ENCODE measurements at regions not wholly inside any gene's neighbourhood (a gene's known extent, or its start where the extent isn't known, plus 50 kb on each side); places are given as distances from the start of the nearest gene placed in this dataset.
A peak's percentile ranks its signal among the peaks of the same experiment; 100 is the strongest.

DNA sequence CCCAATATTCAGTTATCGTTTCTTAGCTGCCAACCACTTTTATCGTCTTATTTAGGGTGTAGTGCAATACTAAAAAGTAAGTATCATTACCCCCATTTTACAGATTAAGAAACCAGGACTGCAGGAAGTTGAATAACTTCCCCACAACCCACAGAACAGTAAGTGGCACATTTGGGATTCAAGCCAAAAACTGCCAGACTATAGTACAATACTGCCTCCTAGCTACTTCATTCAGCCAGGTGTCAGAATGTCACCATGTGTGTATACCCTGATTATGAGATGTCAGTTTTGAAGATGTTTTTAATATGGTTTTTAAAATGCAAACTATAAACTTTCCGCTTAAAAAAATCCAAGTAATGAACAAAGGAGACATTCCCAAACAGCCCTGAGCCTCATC, 74.2 kb upstream of the PROK2 start:
- H3K27me3 ChIP-seq (replicated peaks; ENCODE audit: control insufficient read depth, insufficient read depth, low read length) = peaks cover 1% of the 10 kb centered on the region
- H3K4me3 ChIP-seq (replicated peaks; ENCODE audit: low read depth, low read length) = no peak overlapping the region
- no peaks in the 10 kb centered on the region for H3K36me3 ChIP-seq (ENCODE audit: control insufficient read depth, insufficient read depth, low read length)
- peak; percentile 50 for TF ChIP-seq CTCF (IDR thresholded peaks at IDR 0.05; ENCODE audit: insufficient read depth, low read length, poor library complexity, severe bottlenecking)
- DNase-seq (ENCODE audit: extremely low read depth, insufficient read length) = no peak

- TF ChIP-seq CTCF (IDR thresholded peaks at IDR 0.05; ENCODE audit: insufficient read depth, low read length, poor library complexity, severe bottlenecking) = no peak
- no peak for DNase-seq (ENCODE audit: extremely low read depth, insufficient read length)
- Histone ChIP-seq H3K36me3 (ENCODE audit: control insufficient read depth, insufficient read depth, low read length) (no peaks in the 10 kb centered on the region), H3K27me3 (replicated peaks; ENCODE audit: control insufficient read depth, insufficient read depth, low read length) (peaks cover 1% of the 10 kb centered on the region), H3K4me3 (replicated peaks; ENCODE audit: low read depth, low read length) (no peak overlapping the region)
These were observed 73.7 kb upstream of the PROK2 start for GRCh38 chr3:71858503-71859122.

- TF ChIP-seq CTCF (IDR thresholded peaks at IDR 0.05; ENCODE audit: insufficient read depth, low read length, poor library complexity, severe bottlenecking) = no peak
- no peaks in the 10 kb centered on the region for H3K36me3 ChIP-seq (ENCODE audit: control insufficient read depth, insufficient read depth, low read length)
- H3K4me3 ChIP-seq (replicated peaks; ENCODE audit: low read depth, low read length) = no peak overlapping the region
- DNase-seq (ENCODE audit: extremely low read depth, insufficient read length) = no peak
- peaks cover 1% of the 10 kb centered on the region for H3K27me3 ChIP-seq (replicated peaks; ENCODE audit: control insufficient read depth, insufficient read depth, low read length)
These were observed 73.0 kb upstream of the PROK2 start for GRCh38 chr3:71857956-71858355.

DNA sequence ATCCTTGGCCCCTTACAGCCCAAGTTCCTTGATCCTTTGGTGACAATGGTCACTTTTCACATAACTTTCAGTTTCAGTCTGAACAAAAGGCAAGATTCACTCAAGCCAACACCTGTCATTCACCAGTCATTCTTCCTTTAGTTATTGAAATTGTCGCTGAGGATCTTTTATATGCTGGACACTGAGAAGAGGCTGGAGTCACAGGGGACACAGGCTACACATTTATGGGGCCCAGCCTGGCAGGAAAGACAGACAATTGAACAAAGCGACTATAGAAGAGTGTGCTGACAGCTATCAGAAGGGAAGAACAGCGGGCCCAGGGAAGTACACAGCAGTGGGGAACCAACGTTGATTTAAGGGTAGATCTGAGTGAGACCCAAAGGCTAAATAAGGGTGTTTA, 69.8 kb upstream of the PROK2 start:
- H3K4me3 ChIP-seq (replicated peaks; ENCODE audit: low read depth, low read length) = no peak overlapping the region
- DNase-seq (ENCODE audit: extremely low read depth, insufficient read length) = no peak
- H3K36me3 ChIP-seq (ENCODE audit: control insufficient read depth, insufficient read depth, low read length) = no peaks in the 10 kb centered on the region
- TF ChIP-seq CTCF (IDR thresholded peaks at IDR 0.05; ENCODE audit: insufficient read depth, low read length, poor library complexity, severe bottlenecking) = no peak
- no peaks in the 10 kb centered on the region; the same call in 1 of the 2 replicates for H3K27me3 ChIP-seq (replicated peaks; ENCODE audit: control insufficient read depth, insufficient read depth, low read length)

- no peak overlapping the region for H3K4me3 ChIP-seq (replicated peaks; ENCODE audit: low read depth, low read length)
- H3K27me3 ChIP-seq (replicated peaks; ENCODE audit: control insufficient read depth, insufficient read depth, low read length) = no peaks in the 10 kb centered on the region; the same call in 1 of the 2 replicates
- no peak for DNase-seq (ENCODE audit: extremely low read depth, insufficient read length)
- no peak for TF ChIP-seq CTCF (IDR thresholded peaks at IDR 0.05; ENCODE audit: insufficient read depth, low read length, poor library complexity, severe bottlenecking)
- H3K36me3 ChIP-seq (ENCODE audit: control insufficient read depth, insufficient read depth, low read length) = no peaks in the 10 kb centered on the region
These were observed 69.1 kb upstream of the PROK2 start for GRCh38 chr3:71854096-71854495.

DNA sequence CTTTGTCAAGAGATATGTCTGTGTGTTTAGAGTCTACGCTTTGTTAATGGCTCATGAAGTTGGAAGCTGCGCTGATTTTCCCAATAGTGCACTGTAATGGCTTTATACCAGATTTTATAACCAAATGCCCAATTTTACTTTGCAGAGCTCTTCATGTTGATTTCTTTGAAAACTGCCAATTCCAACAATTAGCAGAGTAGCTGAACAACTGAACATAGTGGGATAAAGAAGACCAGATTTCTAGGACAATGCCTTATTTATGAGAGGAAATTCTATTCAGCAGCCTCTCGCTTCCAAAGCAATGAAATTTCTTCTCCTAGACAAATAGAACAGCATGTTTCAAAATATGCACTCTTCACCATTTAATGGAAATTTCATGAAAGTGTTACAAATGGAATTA, 66.9 kb upstream of the PROK2 start:
- no peak for DNase-seq (ENCODE audit: extremely low read depth, insufficient read length)
- no peak for TF ChIP-seq CTCF (IDR thresholded peaks at IDR 0.05; ENCODE audit: insufficient read depth, low read length, poor library complexity, severe bottlenecking)
- no peaks in the 10 kb centered on the region for H3K36me3 ChIP-seq (ENCODE audit: control insufficient read depth, insufficient read depth, low read length)
- no peak overlapping the region for H3K4me3 ChIP-seq (replicated peaks; ENCODE audit: low read depth, low read length)
- H3K27me3 ChIP-seq (replicated peaks; ENCODE audit: control insufficient read depth, insufficient read depth, low read length) = no peaks in the 10 kb centered on the region; the same call in 1 of the 2 replicates
